Spleen (tissue), 11 donors: ENCODE measurements at regions not wholly inside any gene's neighbourhood (a gene's known extent, or its start where the extent isn't known, plus 50 kb on each side); places are given as distances from the start of the nearest gene placed in this dataset.

Experiments
- DNase-seq: peaks from one replicate; pipeline ENCODE4 v3.0.0-alpha.2; 2020
- H3K27ac ChIP-seq, 8 donors: fragments of 200-600 bp; sonication (generic) in 7 of 8; 1 replicate in 4 of 8; 2 replicates in 4 of 8; pipeline versions ENCODE4 v1.5.0 to v1.8.0; 2016 to 2021; ENCODE audit warnings: inconsistent platforms in 4 of 8, mild to moderate bottlenecking in 4 of 8, moderate library complexity in 1 of 8
- H3K27me3 ChIP-seq, 7 donors: fragments of 200-600 bp; sonication (generic) in 6 of 7; replicated peaks in 1 of 7; 1 replicate in 4 of 7; 2 replicates in 3 of 7; pipeline versions ENCODE4 v1.5.0 to v1.8.0; 2016 to 2021; ENCODE audit warnings: inconsistent platforms in 3 of 7, mild to moderate bottlenecking in 1 of 7
- H3K36me3 ChIP-seq, 6 donors: fragments of 200-600 bp; sonication (generic) in 5 of 6; 1 replicate in 4 of 6; 2 replicates in 2 of 6; pipeline versions ENCODE4 v1.5.0 to v1.8.0; 2016 to 2021; ENCODE audit warnings: inconsistent platforms in 2 of 6
- H3K4me1 ChIP-seq, 6 donors: fragments of 200-600 bp; sonication (generic) in 5 of 6; 1 replicate in 3 of 6; 2 replicates in 3 of 6; pipeline versions ENCODE4 v1.5.0 to v1.8.0; 2016 to 2021; ENCODE audit warnings: inconsistent platforms in 3 of 6
- H3K4me3 ChIP-seq, 8 donors: fragments of 200-600 bp; sonication (generic) in 7 of 8; 1 replicate in 4 of 8; 2 replicates in 4 of 8; pipeline versions ENCODE4 v1.5.0 to v1.8.0; 2016 to 2021; ENCODE audit warnings: inconsistent platforms in 4 of 8, mild to moderate bottlenecking in 4 of 8, moderate library complexity in 2 of 8
- H3K9me3 ChIP-seq, 8 donors: fragments of 200-600 bp; sonication (generic) in 7 of 8; 1 replicate in 4 of 8; 2 replicates in 4 of 8; pipeline versions ENCODE4 v1.5.0 to v1.8.0; 2016 to 2021; ENCODE audit warnings: inconsistent platforms in 4 of 8
- CTCF ChIP-seq, 11 experiments: fragments of 200-600 bp in 7 of 11; fragments of 450-650 bp in 4 of 11; sonication (generic) in 4 of 11; IDR thresholded peaks in 8 of 11; conservative IDR thresholded peaks in 3 of 11; 1 replicate in 7 of 11; 2 replicates in 4 of 11; pipeline versions ENCODE4 v1.4.0 to v1.8.0; 2016 to 2021; ENCODE audit warnings: antibody characterized with exemption in 11 of 11, inconsistent platforms in 4 of 11, mild to moderate bottlenecking in 1 of 11
- POLR2A ChIP-seq, 3 donors: fragments of 450-650 bp; IDR thresholded peaks; one replicate each; pipeline ENCODE4 v1.5.1; 2017; ENCODE audit warnings: antibody characterized with exemption in 3 of 3, mild to moderate bottlenecking in 1 of 3
- POLR2AphosphoS5 ChIP-seq, 3 donors: sonication (generic); formaldehyde crosslinking; IDR thresholded peaks; one replicate each; pipeline ENCODE4 v1.5.1; 2017; ENCODE audit warnings: antibody characterized with exemption in 3 of 3
- WGBS, 5 donors: extraction: QIAGEN DNeasy Blood & Tissue Kit in 3 of 5; methylation state at CpG; one replicate each; pipeline versions ENCODE4 v1.1.5 to v1.1.7; 2013 to 2018; 5-methylcytosine and 5-hydroxymethylcytosine counted together
- intact Hi-C: fragments of 100-400 bp; cut with DNase I; formaldehyde crosslinking; loops from one replicate; pipeline ENCODE4 v1.15.0; 2023; ENCODE audit warnings: low total_unique reads
- donor health status: healthy with polysubstance abuse.
- donor health status: DM: no; HTN: no; CAD: no; lungs with moderate emphysema.
- donor health status: DM: no; HTN: no; CAD: no.
- donor health status: Bipolar disorder and iron deficiency.
- donor health status: healthy.
- donor health status: DM: no; HTN: no; CAD: no.
- donor health status: DM: yes; HTN: yes; CAD: no.

- intact Hi-C loops, result no loop called here
Measured at GRCh38 chr2:120425014-120425413, 79.1 kb downstream of the INHBB start.

GRCh38 chr2:120428748-120429147 lies 82.8 kb downstream of the INHBB start:
- DNase-seq, result peak; percentile 14
- no peak for TF ChIP-seq POLR2AphosphoS5 (IDR thresholded peaks at IDR 0.05)
- TF ChIP-seq POLR2A (IDR thresholded peaks at IDR 0.05), result no peak
- TF ChIP-seq CTCF (IDR thresholded peaks at IDR 0.05 in 8 of 11, conservative IDR thresholded peaks at IDR 0.05 in 3 of 11), result no peak
- Histone ChIP-seq H3K9me3 (no peaks in the 10 kb centered on the region), H3K4me3 (no peak overlapping the region), H3K36me3 (no peaks in the 10 kb centered on the region), H3K27me3 (peaks cover 0 to 52% (median 0%) of the 10 kb centered on the region in 7 donors), H3K27ac (no peak overlapping the region), H3K4me1 (no peaks in the 10 kb centered on the region)
- intact Hi-C loops, result no loop called here
- 71 to 87% (median 83%) methylated on average over 6 of the region's 6 CpGs for WGBS, 5 donors

More at GRCh38 chr2:120425014-120425413, 79.1 kb downstream of the INHBB start:
- Histone ChIP-seq H3K27me3 (peaks cover 0 to 52% (median 0%) of the 10 kb centered on the region in 7 donors), H3K4me1 (no peaks in the 10 kb centered on the region), H3K27ac (no peak overlapping the region), H3K36me3 (no peaks in the 10 kb centered on the region), H3K4me3 (no peak overlapping the region), H3K9me3 (no peaks in the 10 kb centered on the region)
- no peak for TF ChIP-seq CTCF (IDR thresholded peaks at IDR 0.05 in 8 of 11, conservative IDR thresholded peaks at IDR 0.05 in 3 of 11)
- TF ChIP-seq POLR2AphosphoS5 (IDR thresholded peaks at IDR 0.05), result no peak
- TF ChIP-seq POLR2A (IDR thresholded peaks at IDR 0.05), result no peak
- WGBS, 5 donors, result 85 to 93% (median 91%) methylated on average over 15 to 16 of the region's 16 CpGs
- DNase-seq, result peak; percentile 74

- 69 to 83% (median 76%) methylated on average over 8 of the region's 8 CpGs for WGBS, 5 donors
- DNase-seq, result peak; percentile 70
Measured at GRCh38 chr2:120429586-120430500, 83.9 kb downstream of the INHBB start.

More at GRCh38 chr2:120429586-120430500, 83.9 kb downstream of the INHBB start:
- Histone ChIP-seq H3K36me3 (no peaks in the 10 kb centered on the region), H3K9me3 (no peaks in the 10 kb centered on the region), H3K4me1 (no peaks in the 10 kb centered on the region), H3K27ac (no peak overlapping the region), H3K4me3 (no peak overlapping the region), H3K27me3 (peaks cover 0 to 44% (median 0%) of the 10 kb centered on the region in 7 donors)
- intact Hi-C loops, result no loop called here
- TF ChIP-seq CTCF (IDR thresholded peaks at IDR 0.05 in 8 of 11, conservative IDR thresholded peaks at IDR 0.05 in 3 of 11), result no peak
- TF ChIP-seq POLR2AphosphoS5 (IDR thresholded peaks at IDR 0.05), result no peak
- TF ChIP-seq POLR2A (IDR thresholded peaks at IDR 0.05), result no peak
